ENCODE measurements at regions not wholly inside any gene's neighbourhood (a gene's known extent, or its start where the extent isn't known, plus 50 kb on each side); places are given as distances from the start of the nearest gene placed in this dataset.

DNA sequence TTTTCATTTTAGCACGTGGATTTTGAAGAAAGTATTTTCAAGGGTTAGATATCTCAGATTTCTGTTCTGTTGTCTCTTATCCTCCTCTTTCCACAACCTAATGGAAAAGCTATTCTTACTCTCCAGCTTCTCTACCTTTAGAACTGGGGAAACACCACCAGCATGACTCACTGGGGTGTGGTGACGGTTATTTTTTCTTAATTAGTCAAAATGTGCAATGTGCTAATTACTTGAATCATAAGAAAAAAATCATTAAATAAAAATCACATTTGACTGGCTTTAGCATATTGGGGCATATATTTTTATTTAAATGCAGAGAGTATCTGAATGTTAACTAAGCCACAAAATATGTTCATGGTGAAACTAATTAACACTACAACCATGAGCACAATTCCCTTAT, 570.7 kb upstream of the AGTR1 start:
- TF ChIP-seq CTCF (conservative IDR thresholded peaks at IDR 0.05; ENCODE audit: low read depth, low read length): no peak
- no peak for TF ChIP-seq EZH2 (IDR thresholded peaks at IDR 0.05; ENCODE audit: borderline replicate concordance, low read depth, low read length, poor library complexity, severe bottlenecking)

Measured in A673 (cell line).